ENCODE measurements at regions not wholly inside any gene's neighbourhood (a gene's known extent, or its start where the extent isn't known, plus 50 kb on each side); places are given as distances from the start of the nearest gene placed in this dataset.

DNA sequence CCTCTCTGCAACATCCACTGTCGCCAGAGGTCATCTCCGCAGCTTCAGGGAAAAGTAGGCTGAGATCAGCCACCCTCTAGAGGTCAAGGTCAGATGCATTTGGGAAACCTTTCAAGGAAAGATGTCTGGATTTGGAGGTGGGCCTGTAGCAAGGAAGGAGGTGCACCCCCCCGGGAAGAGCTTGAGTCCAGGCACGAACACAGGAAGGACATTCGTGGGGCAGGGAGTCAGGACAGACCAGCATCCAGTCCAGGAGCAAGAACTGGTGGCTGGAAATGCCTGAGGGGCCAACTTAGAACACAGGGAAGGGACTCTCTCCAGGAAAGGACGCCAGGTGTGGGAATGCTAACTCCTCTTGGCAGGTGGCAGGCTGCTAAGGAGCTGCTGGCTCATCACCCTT, 614.1 kb upstream of the MGMT start:
- H3K27me3 ChIP-seq = no peaks in the 10 kb centered on the region
- no peaks in the 10 kb centered on the region for H3K4me1 ChIP-seq
- H3K9me3 ChIP-seq = no peaks in the 10 kb centered on the region
- ATAC-seq = no peak
- intact Hi-C loops (cut with DNase I) = no loop called here
- TF ChIP-seq, protein P1, sequence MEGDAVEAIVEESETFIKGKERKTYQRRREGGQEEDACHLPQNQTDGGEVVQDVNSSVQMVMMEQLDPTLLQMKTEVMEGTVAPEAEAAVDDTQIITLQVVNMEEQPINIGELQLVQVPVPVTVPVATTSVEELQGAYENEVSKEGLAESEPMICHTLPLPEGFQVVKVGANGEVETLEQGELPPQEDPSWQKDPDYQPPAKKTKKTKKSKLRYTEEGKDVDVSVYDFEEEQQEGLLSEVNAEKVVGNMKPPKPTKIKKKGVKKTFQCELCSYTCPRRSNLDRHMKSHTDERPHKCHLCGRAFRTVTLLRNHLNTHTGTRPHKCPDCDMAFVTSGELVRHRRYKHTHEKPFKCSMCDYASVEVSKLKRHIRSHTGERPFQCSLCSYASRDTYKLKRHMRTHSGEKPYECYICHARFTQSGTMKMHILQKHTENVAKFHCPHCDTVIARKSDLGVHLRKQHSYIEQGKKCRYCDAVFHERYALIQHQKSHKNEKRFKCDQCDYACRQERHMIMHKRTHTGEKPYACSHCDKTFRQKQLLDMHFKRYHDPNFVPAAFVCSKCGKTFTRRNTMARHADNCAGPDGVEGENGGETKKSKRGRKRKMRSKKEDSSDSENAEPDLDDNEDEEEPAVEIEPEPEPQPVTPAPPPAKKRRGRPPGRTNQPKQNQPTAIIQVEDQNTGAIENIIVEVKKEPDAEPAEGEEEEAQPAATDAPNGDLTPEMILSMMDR (IDR thresholded peaks at IDR 0.05) = no peak
- no peak for TF ChIP-seq POLR2A (IDR thresholded peaks at IDR 0.05)
- H3K36me3 ChIP-seq = no peaks in the 10 kb centered on the region
- DNase-seq = no peak
- H3K27ac ChIP-seq = no peak overlapping the region
- H3K4me3 ChIP-seq = no peak overlapping the region
- WGBS (ENCODE audit: insufficient coverage, low coverage, low lambda C conversion rate, missing lambda C conversion rate) = 63% methylated on average over 4 of the region's 6 CpGs

DNA sequence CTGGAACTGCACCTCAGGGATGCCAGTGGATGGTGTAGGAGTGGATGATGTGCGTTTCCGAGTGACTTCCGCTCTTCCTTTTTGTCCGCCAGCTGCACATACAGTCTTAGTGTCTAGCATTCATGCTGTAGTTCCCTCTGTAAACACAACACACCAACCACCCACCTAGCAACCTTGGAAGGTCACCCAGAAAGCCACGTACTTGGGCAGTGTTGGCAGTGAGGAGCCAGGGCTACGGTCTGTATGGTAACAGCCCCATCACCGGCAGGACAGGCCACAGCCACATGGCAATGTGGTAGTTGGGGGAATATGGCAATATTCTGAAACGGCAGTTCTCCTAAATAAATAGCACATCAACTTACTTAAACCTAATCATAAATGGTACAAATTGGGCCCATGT, 613.5 kb upstream of the MGMT start:
- H3K27ac ChIP-seq = no peak overlapping the region
- no peak for DNase-seq
- no peak overlapping the region for H3K4me3 ChIP-seq
- WGBS (ENCODE audit: insufficient coverage, low coverage, low lambda C conversion rate, missing lambda C conversion rate) = 75% methylated on average over 4 of the region's 8 CpGs
- no peaks in the 10 kb centered on the region for H3K4me1 ChIP-seq
- TF ChIP-seq, protein P1 (IDR thresholded peaks at IDR 0.05) = no peak
- no peak for TF ChIP-seq POLR2A (IDR thresholded peaks at IDR 0.05)
- no peak for ATAC-seq
- H3K36me3 ChIP-seq = no peaks in the 10 kb centered on the region
- intact Hi-C loops (cut with DNase I) = no loop called here
- H3K9me3 ChIP-seq = no peaks in the 10 kb centered on the region
- H3K27me3 ChIP-seq = no peaks in the 10 kb centered on the region

DNA sequence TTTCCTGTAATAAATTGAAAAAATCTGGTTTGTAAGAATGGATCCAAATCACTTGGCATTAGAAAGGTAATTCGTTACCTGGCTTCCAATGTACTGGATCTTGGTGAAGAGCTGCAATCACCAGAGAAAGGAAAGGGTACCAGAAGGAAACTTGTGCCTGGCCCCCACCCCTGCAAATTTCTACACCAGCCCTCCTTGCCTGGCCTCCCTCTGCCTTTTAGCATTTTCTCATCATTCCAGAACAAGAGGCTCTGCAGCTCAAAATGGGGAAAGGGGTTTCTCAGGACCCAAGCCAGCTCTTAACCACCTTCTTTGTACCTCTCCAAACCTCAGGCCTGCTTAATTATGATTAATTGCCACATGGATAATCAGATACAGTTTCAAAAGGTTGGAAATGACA, 612.8 kb upstream of the MGMT start:
- no peak for ATAC-seq
- Histone ChIP-seq H3K36me3 (no peaks in the 10 kb centered on the region), H3K27ac (no peak overlapping the region), H3K9me3 (no peaks in the 10 kb centered on the region), H3K27me3 (no peaks in the 10 kb centered on the region), H3K4me1 (no peaks in the 10 kb centered on the region), H3K4me3 (no peak overlapping the region)
- TF ChIP-seq, protein P1 (IDR thresholded peaks at IDR 0.05) = no peak
- TF ChIP-seq POLR2A (IDR thresholded peaks at IDR 0.05) = no peak
- intact Hi-C loops (cut with DNase I) = no loop called here
- DNase-seq = no peak
- WGBS (ENCODE audit: insufficient coverage, low coverage, low lambda C conversion rate, missing lambda C conversion rate) = 50% methylated on average over 1 of the region's 1 CpG

DNA sequence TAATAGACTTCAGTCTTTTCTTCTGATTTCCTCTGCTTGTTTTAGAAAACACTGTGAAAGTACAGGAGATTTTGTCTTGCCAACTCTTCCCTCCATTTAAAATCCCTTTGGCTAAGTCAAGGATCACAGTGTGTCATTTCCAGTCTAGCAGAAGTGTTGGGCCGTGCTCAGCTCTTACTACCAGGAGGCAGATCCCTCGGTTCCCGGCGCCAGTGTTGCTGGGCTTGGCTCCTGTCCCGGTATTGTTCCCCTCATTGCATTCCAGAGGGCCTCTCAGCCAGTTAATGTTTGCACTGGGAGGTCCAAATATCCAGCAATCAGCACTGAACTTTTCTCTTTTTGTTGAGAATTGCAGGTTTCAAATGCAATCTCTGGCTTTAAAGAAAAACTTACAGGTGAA, 612.1 kb upstream of the MGMT start:
- no peaks in the 10 kb centered on the region for H3K27me3 ChIP-seq
- H3K36me3 ChIP-seq = no peaks in the 10 kb centered on the region
- H3K27ac ChIP-seq = no peak overlapping the region
- no peaks in the 10 kb centered on the region for H3K9me3 ChIP-seq
- no peak overlapping the region for H3K4me3 ChIP-seq
- peak; percentile 51 to 83 (median 71) for ATAC-seq
- TF ChIP-seq POLR2A (IDR thresholded peaks at IDR 0.05) = no peak
- TF ChIP-seq, protein P1 (IDR thresholded peaks at IDR 0.05) = no peak
- H3K4me1 ChIP-seq = no peaks in the 10 kb centered on the region
- intact Hi-C loops (cut with DNase I) = no loop called here
- 3% methylated on average over 5 of the region's 5 CpGs for WGBS (ENCODE audit: insufficient coverage, low coverage, low lambda C conversion rate, missing lambda C conversion rate)
- peak in 2 of 3 donors; percentile 53 to 63 for DNase-seq
